Neural progenitor cell (in vitro differentiated cells): ENCODE measurements at regions not wholly inside any gene's neighbourhood (a gene's known extent, or its start where the extent isn't known, plus 50 kb on each side); places are given as distances from the start of the nearest gene placed in this dataset.
"Not testable (repeated sequence)": the region's sequence is repeated elsewhere in the genome, so short reads cannot be mapped to it uniquely, and the experiment has no call there.

Experiments used
- CTCF ChIP-seq: fragments of 200-600 bp; sonication (generic); IDR thresholded peaks from 2 replicates; pipeline ENCODE4 v1.5.1; 2017; ENCODE audit warnings: antibody characterized with exemption, mild to moderate bottlenecking
- EZH2 ChIP-seq: fragments of 200-600 bp; sonication (generic); IDR thresholded peaks from 2 replicates; pipeline ENCODE4 v1.6.1; 2017; ENCODE audit warnings: antibody characterized with exemption, mild to moderate bottlenecking, moderate library complexity

GRCh38 chr2:87542599-87543174 lies 205.2 kb upstream of the PLGLB2 start:
- not testable (repeated sequence) for TF ChIP-seq CTCF, EZH2
